GM23338 (cell line): ENCODE measurements at regions not wholly inside any gene's neighbourhood (a gene's known extent, or its start where the extent isn't known, plus 50 kb on each side); places are given as distances from the start of the nearest gene placed in this dataset.

Source experiments
- ATAC-seq: fragments of 200-7000 bp; cut with Tn5 transposase; 3 replicates; pipeline ENCODE4 v1.9.1; 2020
- DNase-seq: peaks from one replicate; pipeline ENCODE4 v3.0.0-alpha.2; 2015; ENCODE audit warnings: low spot score
- H2AFZ ChIP-seq: fragments of 200-600 bp; sonication (generic); 2 replicates; pipeline ENCODE4 v1.8.0; 2016; ENCODE audit warnings: antibody characterized with exemption, mild to moderate bottlenecking, moderate library complexity
- H3F3A ChIP-seq: fragments of 200-600 bp; sonication (generic); replicated peaks from 2 replicates; pipeline ENCODE4 v1.8.0; 2017; ENCODE audit warnings: antibody characterized with exemption, mixed run types, low read depth
- H3K27ac ChIP-seq: fragments of 200-600 bp; sonication (generic); 2 replicates; pipeline ENCODE4 v1.6.1; 2016; ENCODE audit warnings: low read depth
- H3K27me3 ChIP-seq: fragments of 200-600 bp; sonication (generic); 2 replicates; pipeline ENCODE4 v1.8.0; 2016; ENCODE audit warnings: mild to moderate bottlenecking, mixed run types, moderate library complexity; ENCODE audit not compliant: insufficient read depth
- H3K36me3 ChIP-seq: fragments of 200-600 bp; sonication (generic); 2 replicates; pipeline ENCODE4 v1.8.0; 2016; ENCODE audit warnings: mild to moderate bottlenecking; ENCODE audit not compliant: insufficient read depth
- H3K4me1 ChIP-seq: fragments of 200-600 bp; sonication (generic); 2 replicates; pipeline ENCODE4 v1.8.0; 2016; ENCODE audit warnings: mild to moderate bottlenecking, moderate library complexity; ENCODE audit not compliant: insufficient read depth
- H3K4me2 ChIP-seq: fragments of 200-600 bp; sonication (generic); 2 replicates; pipeline ENCODE4 v1.7.1; 2017; ENCODE audit warnings: mixed run types
- H3K4me3 ChIP-seq: fragments of 200-600 bp; sonication (generic); 2 replicates; pipeline ENCODE4 v1.6.1; 2016; ENCODE audit warnings: mixed run types
- H3K79me2 ChIP-seq: fragments of 200-600 bp; sonication (generic); replicated peaks from 2 replicates; pipeline ENCODE4 v1.8.0; 2017; ENCODE audit warnings: mild to moderate bottlenecking; ENCODE audit not compliant: insufficient read depth
- H3K9me2 ChIP-seq: fragments of 200-600 bp; sonication (generic); 2 replicates; pipeline ENCODE4 v1.8.0; 2017; ENCODE audit not compliant: insufficient read depth
- H4K20me1 ChIP-seq: fragments of 200-600 bp; sonication (generic); replicated peaks from 2 replicates; pipeline ENCODE4 v1.8.0; 2017; ENCODE audit warnings: mild to moderate bottlenecking; ENCODE audit not compliant: insufficient read depth
- H3K27ac Mint-ChIP-seq: 2 replicates; pipeline ENCODE4 v1.8.0; 2020; ENCODE audit warnings: inconsistent platforms, mild to moderate bottlenecking, moderate library complexity, mixed read lengths
- H3K27me3 Mint-ChIP-seq: 3 replicates; pipeline ENCODE4 v1.8.0; 2022; ENCODE audit warnings: low read depth, mild to moderate bottlenecking, moderate library complexity, mixed read lengths, inconsistent platforms; ENCODE audit not compliant: insufficient read depth, poor library complexity
- H3K36me3 Mint-ChIP-seq: 3 replicates; pipeline ENCODE4 v1.8.0; 2021; ENCODE audit warnings: low read depth, mild to moderate bottlenecking, inconsistent platforms, moderate library complexity, mixed read lengths
- H3K4me1 Mint-ChIP-seq: 3 replicates; pipeline ENCODE4 v1.8.0; 2020; ENCODE audit warnings: mild to moderate bottlenecking, inconsistent platforms, mixed read lengths
- H3K4me3 Mint-ChIP-seq: 3 replicates; pipeline ENCODE4 v1.8.0; 2021; ENCODE audit warnings: moderate library complexity, mild to moderate bottlenecking, inconsistent platforms, mixed read lengths
- H3K9me3 Mint-ChIP-seq: 3 replicates; pipeline ENCODE4 v1.8.0; 2020; ENCODE audit warnings: moderate library complexity, mild to moderate bottlenecking, inconsistent platforms, mixed read lengths
- EZH2 ChIP-seq: fragments of 200-600 bp; sonication (generic); IDR thresholded peaks from one replicate; pipeline ENCODE4 v1.8.0; 2017; ENCODE audit warnings: antibody characterized with exemption, mild to moderate bottlenecking, low read depth; ENCODE audit not compliant: unreplicated experiment
- JUNB ChIP-seq: IDR thresholded peaks from one replicate; pipeline ENCODE4 v1.6.1; 2016; ENCODE audit warnings: antibody characterized with exemption; ENCODE audit not compliant: unreplicated experiment
- NANOG ChIP-seq: IDR thresholded peaks from 2 replicates; pipeline ENCODE4 v1.6.1; 2016; ENCODE audit warnings: antibody characterized with exemption, borderline replicate concordance
- POLR2AphosphoS5 ChIP-seq: IDR thresholded peaks from 2 replicates; pipeline ENCODE4 v1.6.1; 2016; ENCODE audit warnings: antibody characterized with exemption, low read depth
- STAT1 ChIP-seq: IDR thresholded peaks from one replicate; pipeline ENCODE4 v1.6.1; 2016; ENCODE audit warnings: antibody characterized with exemption; ENCODE audit not compliant: unreplicated experiment
- ZNF331 ChIP-seq: fragments of 250-450 bp; sonication (Bioruptor Pico); IDR thresholded peaks from 2 replicates; pipeline ENCODE4 v1.5.0; 2020; ENCODE audit warnings: low read depth, mild to moderate bottlenecking, moderate library complexity
- TF ChIP-seq, protein P1 (sequence below): fragments of 250-450 bp; sonication (Bioruptor Pico); IDR thresholded peaks from 2 replicates; pipeline ENCODE4 v1.5.0; 2020; ENCODE audit warnings: mild to moderate bottlenecking, moderate library complexity
- TF ChIP-seq, protein P2 (sequence below), 2 experiments: fragments of 200-600 bp in 1 of 2; sonication (generic) in 1 of 2; conservative IDR thresholded peaks; 2 replicates each; pipeline versions ENCODE4 v1.5.1 to v1.6.1; 2016 to 2017; ENCODE audit warnings: antibody characterized with exemption in 2 of 2, low read depth in 2 of 2, mild to moderate bottlenecking in 2 of 2, moderate library complexity in 1 of 2

DNA sequence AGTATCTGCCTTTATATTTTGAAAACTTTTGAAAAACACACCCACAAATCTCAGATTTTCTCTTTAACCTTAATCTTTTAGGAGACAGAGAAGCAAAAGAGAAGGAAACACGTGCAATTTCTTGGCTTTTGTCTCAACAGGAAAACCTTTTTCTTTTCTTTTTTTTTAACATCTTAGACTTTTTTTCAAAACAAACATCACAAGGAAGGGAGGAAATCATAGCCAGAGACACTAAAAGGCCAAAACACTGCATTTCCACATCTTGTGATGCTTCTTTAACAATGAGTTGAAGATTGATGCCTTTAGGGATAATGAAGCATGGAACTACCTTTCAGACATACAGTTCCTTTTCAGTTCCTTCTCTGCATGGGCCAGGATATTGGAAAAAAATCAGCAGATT lies 136.6 kb upstream of the NRBF2 start (continued):
- TF ChIP-seq, protein P1, sequence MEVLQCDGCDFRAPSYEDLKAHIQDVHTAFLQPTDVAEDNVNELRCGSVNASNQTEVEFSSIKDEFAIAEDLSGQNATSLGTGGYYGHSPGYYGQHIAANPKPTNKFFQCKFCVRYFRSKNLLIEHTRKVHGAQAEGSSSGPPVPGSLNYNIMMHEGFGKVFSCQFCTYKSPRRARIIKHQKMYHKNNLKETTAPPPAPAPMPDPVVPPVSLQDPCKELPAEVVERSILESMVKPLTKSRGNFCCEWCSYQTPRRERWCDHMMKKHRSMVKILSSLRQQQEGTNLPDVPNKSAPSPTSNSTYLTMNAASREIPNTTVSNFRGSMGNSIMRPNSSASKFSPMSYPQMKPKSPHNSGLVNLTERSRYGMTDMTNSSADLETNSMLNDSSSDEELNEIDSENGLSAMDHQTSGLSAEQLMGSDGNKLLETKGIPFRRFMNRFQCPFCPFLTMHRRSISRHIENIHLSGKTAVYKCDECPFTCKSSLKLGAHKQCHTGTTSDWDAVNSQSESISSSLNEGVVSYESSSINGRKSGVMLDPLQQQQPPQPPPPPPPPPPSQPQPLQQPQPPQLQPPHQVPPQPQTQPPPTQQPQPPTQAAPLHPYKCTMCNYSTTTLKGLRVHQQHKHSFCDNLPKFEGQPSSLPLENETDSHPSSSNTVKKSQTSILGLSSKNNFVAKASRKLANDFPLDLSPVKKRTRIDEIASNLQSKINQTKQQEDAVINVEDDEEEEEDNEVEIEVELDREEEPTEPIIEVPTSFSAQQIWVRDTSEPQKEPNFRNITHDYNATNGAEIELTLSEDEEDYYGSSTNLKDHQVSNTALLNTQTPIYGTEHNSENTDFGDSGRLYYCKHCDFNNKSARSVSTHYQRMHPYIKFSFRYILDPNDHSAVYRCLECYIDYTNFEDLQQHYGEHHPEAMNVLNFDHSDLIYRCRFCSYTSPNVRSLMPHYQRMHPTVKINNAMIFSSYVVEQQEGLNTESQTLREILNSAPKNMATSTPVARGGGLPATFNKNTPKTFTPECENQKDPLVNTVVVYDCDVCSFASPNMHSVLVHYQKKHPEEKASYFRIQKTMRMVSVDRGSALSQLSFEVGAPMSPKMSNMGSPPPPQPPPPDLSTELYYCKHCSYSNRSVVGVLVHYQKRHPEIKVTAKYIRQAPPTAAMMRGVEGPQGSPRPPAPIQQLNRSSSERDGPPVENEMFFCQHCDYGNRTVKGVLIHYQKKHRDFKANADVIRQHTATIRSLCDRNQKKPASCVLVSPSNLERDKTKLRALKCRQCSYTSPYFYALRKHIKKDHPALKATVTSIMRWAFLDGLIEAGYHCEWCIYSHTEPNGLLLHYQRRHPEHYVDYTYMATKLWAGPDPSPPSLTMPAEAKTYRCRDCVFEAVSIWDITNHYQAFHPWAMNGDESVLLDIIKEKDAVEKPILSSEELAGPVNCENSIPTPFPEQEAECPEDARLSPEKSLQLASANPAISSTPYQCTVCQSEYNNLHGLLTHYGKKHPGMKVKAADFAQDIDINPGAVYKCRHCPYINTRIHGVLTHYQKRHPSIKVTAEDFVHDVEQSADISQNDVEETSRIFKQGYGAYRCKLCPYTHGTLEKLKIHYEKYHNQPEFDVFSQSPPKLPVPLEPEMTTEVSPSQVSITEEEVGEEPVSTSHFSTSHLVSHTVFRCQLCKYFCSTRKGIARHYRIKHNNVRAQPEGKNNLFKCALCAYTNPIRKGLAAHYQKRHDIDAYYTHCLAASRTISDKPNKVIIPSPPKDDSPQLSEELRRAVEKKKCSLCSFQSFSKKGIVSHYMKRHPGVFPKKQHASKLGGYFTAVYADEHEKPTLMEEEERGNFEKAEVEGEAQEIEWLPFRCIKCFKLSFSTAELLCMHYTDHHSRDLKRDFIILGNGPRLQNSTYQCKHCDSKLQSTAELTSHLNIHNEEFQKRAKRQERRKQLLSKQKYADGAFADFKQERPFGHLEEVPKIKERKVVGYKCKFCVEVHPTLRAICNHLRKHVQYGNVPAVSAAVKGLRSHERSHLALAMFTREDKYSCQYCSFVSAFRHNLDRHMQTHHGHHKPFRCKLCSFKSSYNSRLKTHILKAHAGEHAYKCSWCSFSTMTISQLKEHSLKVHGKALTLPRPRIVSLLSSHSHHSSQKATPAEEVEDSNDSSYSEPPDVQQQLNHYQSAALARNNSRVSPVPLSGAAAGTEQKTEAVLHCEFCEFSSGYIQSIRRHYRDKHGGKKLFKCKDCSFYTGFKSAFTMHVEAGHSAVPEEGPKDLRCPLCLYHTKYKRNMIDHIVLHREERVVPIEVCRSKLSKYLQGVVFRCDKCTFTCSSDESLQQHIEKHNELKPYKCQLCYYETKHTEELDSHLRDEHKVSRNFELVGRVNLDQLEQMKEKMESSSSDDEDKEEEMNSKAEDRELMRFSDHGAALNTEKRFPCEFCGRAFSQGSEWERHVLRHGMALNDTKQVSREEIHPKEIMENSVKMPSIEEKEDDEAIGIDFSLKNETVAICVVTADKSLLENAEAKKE (CRISPR knock-in tag), result no peak
- TF ChIP-seq JUNB, result no peak
- no peak for TF ChIP-seq STAT1
- no peak for TF ChIP-seq POLR2AphosphoS5
- TF ChIP-seq ZNF331, result no peak

DNA sequence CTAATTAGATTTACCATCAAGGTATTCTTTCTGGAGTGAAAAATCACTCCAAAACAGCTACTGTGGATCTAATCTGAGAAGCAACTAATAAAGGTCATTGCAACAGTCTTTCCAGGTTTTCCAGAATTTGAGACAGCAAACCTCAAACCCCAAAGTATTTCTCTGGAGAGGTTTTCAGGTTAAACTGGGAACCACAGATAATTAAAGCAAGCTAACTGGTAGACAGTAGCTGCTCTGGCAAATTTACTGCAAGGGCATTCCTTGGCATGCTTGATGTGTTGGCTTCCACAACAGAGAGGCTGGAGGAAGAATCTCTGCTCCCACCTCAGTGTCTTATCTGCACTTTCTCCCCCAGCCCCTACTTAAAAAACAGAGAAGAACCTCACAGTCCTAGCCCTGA lies 140.0 kb upstream of the NRBF2 start:
- no peaks in the 10 kb centered on the region for H3K4me1 Mint-ChIP-seq
- H3K9me3 Mint-ChIP-seq, result no peaks in the 10 kb centered on the region
- H2AFZ ChIP-seq, result peak overlapping the region; percentile 57; the same call in 1 of the 2 replicates
- TF ChIP-seq NANOG (no peak), POLR2AphosphoS5 (no peak), EZH2 (no peak)
- TF ChIP-seq, protein P1 (CRISPR knock-in tag), result no peak
- TF ChIP-seq, protein P2, sequence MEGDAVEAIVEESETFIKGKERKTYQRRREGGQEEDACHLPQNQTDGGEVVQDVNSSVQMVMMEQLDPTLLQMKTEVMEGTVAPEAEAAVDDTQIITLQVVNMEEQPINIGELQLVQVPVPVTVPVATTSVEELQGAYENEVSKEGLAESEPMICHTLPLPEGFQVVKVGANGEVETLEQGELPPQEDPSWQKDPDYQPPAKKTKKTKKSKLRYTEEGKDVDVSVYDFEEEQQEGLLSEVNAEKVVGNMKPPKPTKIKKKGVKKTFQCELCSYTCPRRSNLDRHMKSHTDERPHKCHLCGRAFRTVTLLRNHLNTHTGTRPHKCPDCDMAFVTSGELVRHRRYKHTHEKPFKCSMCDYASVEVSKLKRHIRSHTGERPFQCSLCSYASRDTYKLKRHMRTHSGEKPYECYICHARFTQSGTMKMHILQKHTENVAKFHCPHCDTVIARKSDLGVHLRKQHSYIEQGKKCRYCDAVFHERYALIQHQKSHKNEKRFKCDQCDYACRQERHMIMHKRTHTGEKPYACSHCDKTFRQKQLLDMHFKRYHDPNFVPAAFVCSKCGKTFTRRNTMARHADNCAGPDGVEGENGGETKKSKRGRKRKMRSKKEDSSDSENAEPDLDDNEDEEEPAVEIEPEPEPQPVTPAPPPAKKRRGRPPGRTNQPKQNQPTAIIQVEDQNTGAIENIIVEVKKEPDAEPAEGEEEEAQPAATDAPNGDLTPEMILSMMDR (conservative IDR thresholded peaks at IDR 0.05; ENCODE audit: low read depth in 2 of 2), result no peak

More for the DNA sequence above, 140.0 kb upstream of the NRBF2 start:
- Histone ChIP-seq H3K4me3 (no peak overlapping the region), H3K79me2 (no peaks in the 10 kb centered on the region), H3K4me1 (no peaks in the 10 kb centered on the region), H3K9me2 (peaks cover 9% of the 10 kb centered on the region; the same call in 1 of the 2 replicates), H3F3A (no peaks in the 10 kb centered on the region), H3K4me2 (no peak overlapping the region), H4K20me1 (no peaks in the 10 kb centered on the region), H3K27me3 (no peaks in the 10 kb centered on the region), H3K36me3 (no peaks in the 10 kb centered on the region), H3K27ac (no peak overlapping the region)
- ATAC-seq (no peak), DNase-seq (no peak)
- H3K36me3 Mint-ChIP-seq, result no peaks in the 10 kb centered on the region
- H3K4me3 Mint-ChIP-seq, result no peak overlapping the region
- no peak overlapping the region for H3K27ac Mint-ChIP-seq
- no peaks in the 10 kb centered on the region for H3K27me3 Mint-ChIP-seq
